HG02973 (cell line): ENCODE measurements at regions not wholly inside any gene's neighbourhood (a gene's known extent, or its start where the extent isn't known, plus 50 kb on each side); places are given as distances from the start of the nearest gene placed in this dataset.

ENCODE experiments used
- ATAC-seq: cut with Tn5 transposase; IDR thresholded peaks from one replicate; pipeline ENCODE4 v1.9.1; 2021; ENCODE audit warnings: moderate library complexity; ENCODE audit not compliant: unreplicated experiment

DNA sequence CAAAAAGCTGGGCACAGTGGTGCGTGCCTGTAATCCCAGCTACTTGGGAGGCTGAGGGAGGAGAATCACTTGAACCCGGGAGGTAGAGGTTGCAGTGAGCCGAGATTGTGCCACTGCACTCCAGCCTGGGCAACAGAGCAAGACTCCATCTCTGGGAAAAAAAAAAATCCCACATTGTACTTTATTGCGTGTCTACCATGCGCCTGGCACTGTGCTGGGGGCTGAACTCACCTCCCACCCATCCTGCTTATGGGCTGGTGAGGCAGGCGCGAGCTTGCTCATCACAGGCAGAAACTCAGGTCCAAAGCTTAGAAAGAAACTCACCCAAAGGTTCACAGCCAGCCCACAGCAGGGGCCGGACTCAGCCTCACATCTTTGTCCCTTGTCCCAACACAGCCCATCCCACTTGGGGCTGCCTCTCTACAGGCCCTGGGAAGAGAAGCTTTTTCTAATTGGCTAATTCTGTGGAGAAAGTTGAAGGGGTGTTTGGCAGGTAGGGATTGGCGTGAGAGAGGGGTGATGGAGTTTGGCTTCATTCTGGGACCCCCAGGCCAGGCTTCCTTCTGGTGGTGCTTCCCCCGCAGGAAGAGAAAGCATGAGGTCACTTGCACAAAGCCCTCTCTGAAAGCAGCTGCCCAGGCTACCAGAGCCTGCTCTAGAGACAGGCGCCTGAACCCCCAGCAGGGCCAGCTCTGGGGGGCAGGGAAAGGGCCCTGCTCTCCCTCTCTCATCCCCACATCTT is 122.6 kb upstream of the SMAD3 start:
- no peak for ATAC-seq

DNA sequence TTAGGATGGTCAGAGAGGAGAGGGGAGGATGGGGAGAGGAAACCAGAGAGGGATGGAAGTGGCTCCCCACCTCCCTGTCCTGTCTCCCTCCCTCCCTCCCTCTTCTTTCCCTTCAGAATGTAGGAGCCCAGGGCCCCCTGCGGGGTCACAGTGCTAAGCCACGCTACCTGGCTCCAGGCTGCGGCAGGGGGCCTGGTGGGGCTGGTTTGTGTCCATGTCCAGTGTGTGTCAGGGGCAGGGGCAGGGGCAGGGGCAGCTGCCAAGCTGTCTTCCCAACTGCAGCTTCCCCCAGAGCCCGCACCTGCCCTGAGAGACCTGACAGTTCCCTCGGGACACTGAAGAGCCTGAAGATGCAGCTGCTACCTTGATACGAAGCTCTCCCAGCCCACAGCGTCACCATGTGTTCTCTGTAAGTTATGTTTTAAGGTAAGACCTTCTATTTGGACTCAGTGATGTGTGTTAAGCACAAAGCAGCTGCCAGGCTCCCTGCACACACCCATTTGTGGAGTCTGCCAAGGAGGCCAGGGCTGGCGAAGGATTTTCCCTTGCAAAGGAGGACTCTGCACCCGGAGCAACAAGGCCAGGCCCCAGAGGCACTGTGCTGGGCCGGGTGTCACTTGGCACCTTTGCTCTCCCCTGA is 121.8 kb upstream of the SMAD3 start:
- no peak for ATAC-seq

DNA sequence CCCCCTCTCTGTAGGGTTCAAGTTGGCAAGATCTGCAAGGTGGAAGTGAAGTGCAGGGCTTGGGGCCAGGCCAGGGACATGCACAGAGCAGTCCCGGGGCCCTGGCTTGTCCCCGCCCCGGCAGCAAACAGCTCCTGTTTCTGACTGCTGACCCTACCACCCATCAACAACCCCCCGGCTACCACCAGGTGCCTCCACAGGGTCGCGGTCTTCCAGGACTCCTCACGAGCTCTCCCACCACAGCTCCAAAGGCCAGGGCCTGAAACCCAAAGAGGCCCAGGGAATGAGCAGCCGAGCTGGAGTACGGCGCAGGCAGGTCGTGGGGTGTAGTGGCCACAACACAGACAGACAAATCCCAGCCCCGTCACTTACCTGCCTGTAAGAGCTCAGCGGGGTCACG is 121.3 kb upstream of the SMAD3 start:
- ATAC-seq: no peak

DNA sequence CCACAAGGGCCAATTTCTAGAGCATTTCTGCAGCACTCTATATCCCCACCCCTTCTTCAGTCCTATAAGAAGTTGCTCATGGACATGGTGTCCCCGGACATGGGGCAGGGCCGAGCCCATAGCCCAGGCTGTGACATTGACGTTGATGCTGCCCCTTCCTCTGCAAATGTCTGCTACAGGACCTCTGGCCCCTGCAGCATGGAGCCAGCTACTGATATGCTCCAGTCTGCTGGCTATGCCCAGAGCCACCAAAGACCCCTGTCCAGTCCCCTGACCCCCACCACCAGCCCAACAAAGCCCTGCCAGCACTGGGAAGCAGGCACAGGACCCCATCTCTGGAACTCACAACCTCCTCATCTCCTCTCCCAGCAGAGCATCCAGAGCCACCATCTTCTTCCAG is 120.1 kb upstream of the SMAD3 start:
- no peak for ATAC-seq

- ATAC-seq: no peak
These were observed 119.6 kb upstream of the SMAD3 start for GRCh38 chr15:66945842-66946241.

DNA sequence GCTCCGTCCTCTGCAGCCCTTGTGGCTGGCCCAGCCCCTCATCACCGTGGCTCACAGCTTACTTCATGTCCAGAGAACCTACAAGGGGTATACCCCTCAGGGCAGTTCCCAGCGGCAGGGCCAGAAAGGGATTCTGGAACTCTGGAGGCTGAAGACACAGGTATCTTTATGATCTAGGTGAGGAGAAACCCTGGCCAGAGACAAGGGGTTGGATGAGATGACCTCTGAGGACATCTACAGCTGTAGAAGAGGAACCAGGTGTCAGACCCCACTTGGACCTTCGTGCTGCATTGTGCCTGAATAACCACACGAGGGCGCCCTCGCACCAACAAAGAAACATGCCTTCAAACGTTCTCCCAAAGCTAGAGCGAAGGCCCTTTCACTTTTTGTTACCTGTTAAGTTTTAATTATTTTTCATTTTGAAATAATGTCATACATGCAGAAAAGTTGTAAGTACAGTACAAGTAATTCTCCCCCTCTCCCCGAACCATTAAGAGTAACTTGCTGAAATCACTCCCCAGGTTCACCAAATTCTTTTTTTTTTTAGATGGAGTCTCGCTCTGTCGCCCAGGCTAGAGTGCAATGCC is 118.7 kb upstream of the SMAD3 start:
- no peak for ATAC-seq

- ATAC-seq: no peak
These were observed 117.9 kb upstream of the SMAD3 start for GRCh38 chr15:66947471-66947870.

- no peak for ATAC-seq
These were observed 117.1 kb upstream of the SMAD3 start for GRCh38 chr15:66948294-66948693.

DNA sequence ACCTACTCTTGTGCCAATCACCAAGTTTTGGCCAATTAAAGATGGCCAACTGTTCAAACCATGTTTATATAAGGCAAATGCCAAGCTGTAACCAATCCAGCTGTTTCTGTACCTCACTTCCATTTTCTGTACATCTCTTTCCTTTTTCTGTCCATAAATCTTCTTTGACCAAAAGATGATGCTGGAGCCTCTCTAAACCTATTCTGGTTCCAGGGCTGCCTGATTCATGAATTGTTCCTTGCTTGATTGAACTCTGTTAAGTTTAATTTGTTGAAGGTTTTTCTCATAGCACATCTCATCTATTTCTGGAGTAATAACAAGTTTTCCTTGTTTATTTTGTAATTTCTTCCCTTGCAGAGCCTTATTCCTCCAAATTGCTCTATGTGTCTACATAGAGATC is 115.3 kb upstream of the SMAD3 start:
- no peak for ATAC-seq

DNA sequence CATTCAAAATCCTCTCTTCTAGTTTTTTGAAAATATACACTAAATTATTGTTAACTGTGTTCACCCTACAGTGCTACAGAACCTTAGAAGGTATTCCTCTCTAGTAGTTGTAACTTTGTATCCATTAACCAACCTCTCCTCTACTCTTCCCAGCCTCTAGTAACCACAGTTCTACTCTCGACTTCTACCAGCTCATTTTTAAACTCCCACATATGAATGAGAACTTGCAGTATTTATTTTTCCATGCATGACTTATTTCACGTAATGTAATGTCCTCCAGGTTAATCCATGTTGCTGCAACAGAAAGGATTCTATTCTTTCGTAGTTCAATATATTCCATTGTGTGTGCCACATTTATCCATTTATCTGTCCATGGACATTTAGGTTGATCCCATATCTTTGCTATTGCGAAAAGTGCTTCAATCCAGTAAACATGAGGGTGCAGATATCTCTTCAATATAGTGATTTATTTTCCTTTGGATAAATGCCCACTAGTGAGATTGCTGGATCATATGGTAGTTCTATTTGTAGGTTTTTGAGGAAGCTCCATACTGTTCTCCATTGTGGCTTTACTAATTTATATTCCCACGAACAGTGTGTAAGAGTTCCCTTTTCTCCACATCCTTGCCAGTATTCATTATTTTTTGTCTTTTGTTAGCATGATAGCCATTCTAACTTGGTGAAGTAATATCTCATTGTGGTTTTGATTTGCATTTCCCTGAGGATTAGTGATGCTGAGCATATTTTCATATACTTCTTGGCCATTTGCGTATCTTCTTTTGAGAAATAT is 113.7 kb upstream of the SMAD3 start:
- no peak for ATAC-seq

- no peak for ATAC-seq
These were observed 112.5 kb upstream of the SMAD3 start for GRCh38 chr15:66952756-66953522.

- no peak for ATAC-seq
These were observed 111.7 kb upstream of the SMAD3 start for GRCh38 chr15:66953523-66954229.

DNA sequence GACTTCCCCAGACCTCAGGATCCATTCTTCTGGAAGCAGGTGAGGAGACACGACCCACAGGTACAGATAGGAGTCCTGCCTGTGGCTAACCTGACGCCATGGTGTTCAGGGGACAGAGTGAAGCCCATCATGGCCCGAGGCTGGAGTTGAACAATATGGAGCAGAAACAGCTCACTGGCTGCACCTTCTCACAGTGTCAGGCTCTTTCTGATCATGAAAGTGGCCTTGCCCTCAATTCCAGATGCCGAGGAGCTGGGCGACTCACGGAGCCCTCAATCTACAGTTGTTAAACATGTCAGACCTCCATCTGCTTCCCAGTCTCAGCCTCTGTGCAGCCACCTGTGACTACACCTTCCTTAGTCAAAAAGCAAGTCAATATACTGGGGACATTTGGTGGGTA is 110.8 kb upstream of the SMAD3 start:
- no peak for ATAC-seq

DNA sequence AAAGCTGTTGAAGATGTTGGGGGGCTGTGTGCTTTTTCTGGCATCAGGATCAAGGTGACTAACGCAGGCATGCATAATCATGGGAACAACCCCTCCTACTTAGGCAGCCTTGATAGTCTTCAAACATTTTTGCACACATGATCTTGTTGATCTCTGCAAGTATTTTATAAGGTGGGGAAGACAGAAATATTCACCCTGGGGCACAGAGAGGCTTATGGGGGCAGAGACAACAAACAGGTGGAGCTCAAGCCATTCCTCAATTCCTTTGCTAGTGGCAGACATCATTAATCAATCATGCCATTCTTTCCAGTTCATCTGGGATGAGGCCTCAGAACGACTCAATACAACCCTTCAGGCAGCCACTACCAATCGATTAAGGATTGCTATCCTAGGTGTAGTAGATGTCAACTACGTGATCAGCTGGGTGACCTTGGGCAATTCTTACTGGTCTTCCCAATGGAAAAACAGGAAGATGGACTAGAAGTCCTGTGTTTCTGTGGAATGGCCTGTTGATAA is 110.3 kb upstream of the SMAD3 start:
- ATAC-seq: no peak

DNA sequence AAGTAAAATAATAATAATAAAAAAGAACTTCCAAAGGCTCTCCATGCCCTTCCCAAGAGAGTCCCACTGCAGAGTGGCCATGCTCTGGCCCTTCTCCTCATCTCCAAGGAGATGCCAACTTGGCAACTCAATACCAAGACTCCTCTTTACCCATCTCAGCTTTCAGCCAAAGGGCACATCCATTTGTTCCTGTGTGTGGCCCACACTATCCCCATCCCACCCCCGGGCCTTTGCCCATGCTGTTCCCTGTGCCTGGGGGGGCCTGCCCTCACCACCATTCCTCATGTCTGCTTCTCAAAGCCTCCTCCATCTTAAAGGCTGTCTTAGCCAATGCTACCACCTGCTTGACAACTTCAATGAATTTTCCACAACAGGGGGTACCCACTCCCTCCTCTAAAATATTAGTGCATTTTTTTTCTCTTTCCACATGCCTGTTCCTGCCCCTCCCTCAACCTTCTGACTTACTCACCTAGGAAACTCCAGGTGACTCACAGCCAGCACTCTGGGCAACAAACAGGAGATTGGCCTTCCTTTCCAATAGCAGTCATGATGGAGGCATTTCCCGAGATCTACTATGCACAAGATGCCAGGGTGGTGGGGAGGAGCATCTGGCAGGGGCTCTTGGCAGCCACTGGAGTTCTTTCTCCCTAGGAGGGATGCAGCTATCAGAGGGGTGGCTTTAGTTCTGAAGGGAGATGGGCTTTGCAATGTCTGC is 109.4 kb upstream of the SMAD3 start:
- no peak for ATAC-seq

DNA sequence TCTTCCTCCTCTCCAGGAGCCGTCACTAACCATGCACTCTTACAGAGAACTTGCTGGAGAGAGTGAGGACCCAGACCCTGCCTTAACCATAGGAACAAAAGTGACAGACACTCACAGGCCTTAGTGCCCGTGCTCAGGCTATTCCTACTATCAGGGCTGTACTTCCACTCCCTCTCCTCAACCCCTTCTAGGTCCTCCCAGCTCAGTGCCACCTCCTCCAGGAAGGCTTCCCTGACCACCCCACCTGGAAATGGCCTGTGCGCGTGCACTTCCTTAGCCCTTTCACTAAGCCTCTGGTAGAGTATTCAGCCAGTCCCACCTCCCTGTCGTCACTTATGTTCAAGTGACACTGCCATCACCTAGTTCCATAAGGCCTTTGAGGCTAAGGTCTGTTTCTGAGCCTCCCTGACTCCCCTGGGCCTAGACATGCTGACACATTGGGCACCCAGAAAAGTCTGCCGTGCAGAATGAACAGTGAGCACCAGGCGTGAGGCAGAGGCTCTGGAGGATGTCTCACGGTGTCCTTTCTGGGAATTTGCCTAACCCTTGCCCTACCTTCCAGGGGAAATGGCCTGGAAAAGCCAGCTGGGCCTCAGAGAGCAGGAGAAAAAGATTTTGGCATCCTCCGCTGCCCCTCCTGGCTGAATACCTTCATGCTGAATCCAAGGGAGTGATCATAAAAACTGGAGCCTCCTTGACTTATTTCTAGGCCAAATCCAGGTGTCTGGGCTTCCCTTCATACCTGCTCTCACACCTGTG is 108.6 kb upstream of the SMAD3 start:
- ATAC-seq: no peak

DNA sequence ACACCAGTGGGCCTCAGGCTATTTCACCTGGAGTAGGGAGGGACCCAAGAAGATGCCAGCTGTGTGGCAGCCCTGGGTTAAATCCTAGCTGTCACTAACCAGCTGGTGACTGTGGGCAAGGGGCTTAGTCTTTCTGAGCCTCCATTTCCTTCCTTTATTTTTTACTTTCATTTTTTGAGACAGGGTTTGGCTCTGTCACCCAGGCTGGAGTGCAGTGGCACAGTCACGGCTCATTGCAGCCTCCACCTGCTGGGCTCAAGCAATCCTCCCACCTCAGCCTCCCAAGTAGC is 108.0 kb upstream of the SMAD3 start:
- ATAC-seq: no peak

DNA sequence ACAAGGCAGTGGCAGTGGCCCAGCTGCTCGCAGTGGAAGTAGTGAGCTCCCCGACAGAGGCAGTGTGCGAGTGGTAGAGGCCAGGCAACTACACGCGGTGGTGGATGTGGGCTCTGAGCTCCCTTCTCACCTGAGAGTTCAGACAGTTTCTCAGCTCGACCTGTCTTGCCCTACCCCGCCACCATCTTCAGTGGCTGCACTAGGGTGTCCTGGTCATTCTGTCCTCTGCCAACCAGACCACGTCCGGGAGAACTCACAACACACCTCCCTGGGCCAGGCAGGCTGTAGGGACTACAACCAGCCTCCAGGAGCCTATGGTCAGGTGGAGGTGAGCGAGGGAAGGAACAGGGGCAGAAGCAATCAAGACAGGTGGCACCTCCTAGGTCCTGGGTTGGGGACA is 106.3 kb upstream of the SMAD3 start:
- ATAC-seq: no peak

DNA sequence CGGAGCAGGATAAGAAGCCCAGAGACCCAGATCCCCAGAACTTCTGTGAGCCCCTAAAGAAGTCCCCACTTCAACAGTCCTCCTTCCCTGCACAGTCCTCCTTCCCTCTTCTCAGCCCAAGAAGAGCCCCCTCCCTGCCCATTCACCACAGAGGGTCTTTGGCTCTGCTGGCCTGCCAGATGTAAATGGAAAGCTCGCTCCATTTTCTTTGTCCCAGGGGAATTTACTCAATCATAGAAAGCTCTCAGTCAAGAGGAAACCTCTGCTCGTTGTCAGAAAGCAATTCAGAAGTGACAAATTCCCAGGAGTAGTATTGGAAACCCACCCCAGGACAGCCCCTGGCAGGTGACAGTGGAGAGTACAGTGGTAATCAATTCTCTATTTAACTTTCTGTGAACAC is 105.5 kb upstream of the SMAD3 start:
- ATAC-seq: no peak
